A673 (cell line): ENCODE measurements at regions not wholly inside any gene's neighbourhood (a gene's known extent, or its start where the extent isn't known, plus 50 kb on each side); places are given as distances from the start of the nearest gene placed in this dataset.
"Not testable (repeated sequence)": the region's sequence is repeated elsewhere in the genome, so short reads cannot be mapped to it uniquely, and the experiment has no call there.

Source experiments
- EZH2 ChIP-seq: fragments of 200-600 bp; sonication (generic); IDR thresholded peaks from 2 replicates; pipeline ENCODE4 v1.6.1; 2017; ENCODE audit warnings: borderline replicate concordance, low read depth, mild to moderate bottlenecking, mixed read lengths, antibody characterized with exemption, low read length; ENCODE audit not compliant: poor library complexity, severe bottlenecking
- TF ChIP-seq, protein P1 (sequence below): fragments of 300-800, 200-600 bp; sonication (generic); conservative IDR thresholded peaks from 2 replicates; pipeline ENCODE4 v1.5.1; 2017; ENCODE audit warnings: low read depth, mild to moderate bottlenecking, antibody characterized with exemption, low read length, moderate library complexity, mixed read lengths

DNA sequence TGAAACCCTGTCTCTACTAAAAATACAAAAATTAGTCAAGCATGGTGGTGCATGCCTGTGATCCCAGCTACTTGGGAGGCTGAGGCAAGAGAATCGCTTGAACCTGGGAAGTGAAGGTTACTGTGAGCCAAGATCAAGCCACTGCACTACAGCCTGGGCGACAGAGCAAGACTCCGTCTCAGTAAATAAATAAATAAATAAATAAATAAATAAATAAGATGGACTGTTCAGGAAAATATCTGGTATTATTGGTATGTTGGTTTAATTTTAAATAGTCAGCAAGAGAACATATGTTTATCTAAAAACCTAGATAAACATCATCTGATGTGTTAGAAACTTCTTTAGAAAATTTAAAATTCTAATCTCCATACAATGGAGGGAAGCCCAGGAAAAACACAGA is 431.6 kb upstream of the AKR1E2 start:
- TF ChIP-seq, protein P1, sequence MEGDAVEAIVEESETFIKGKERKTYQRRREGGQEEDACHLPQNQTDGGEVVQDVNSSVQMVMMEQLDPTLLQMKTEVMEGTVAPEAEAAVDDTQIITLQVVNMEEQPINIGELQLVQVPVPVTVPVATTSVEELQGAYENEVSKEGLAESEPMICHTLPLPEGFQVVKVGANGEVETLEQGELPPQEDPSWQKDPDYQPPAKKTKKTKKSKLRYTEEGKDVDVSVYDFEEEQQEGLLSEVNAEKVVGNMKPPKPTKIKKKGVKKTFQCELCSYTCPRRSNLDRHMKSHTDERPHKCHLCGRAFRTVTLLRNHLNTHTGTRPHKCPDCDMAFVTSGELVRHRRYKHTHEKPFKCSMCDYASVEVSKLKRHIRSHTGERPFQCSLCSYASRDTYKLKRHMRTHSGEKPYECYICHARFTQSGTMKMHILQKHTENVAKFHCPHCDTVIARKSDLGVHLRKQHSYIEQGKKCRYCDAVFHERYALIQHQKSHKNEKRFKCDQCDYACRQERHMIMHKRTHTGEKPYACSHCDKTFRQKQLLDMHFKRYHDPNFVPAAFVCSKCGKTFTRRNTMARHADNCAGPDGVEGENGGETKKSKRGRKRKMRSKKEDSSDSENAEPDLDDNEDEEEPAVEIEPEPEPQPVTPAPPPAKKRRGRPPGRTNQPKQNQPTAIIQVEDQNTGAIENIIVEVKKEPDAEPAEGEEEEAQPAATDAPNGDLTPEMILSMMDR: not testable (repeated sequence)
- TF ChIP-seq EZH2: not testable (repeated sequence)
